Skeletal muscle satellite cell (primary cell): ENCODE measurements at regions not wholly inside any gene's neighbourhood (a gene's known extent, or its start where the extent isn't known, plus 50 kb on each side); places are given as distances from the start of the nearest gene placed in this dataset.
"Not testable (repeated sequence)": the region's sequence is repeated elsewhere in the genome, so short reads cannot be mapped to it uniquely, and the experiment has no call there.

Experiments
- H3K27me3 ChIP-seq: 2 replicates; pipeline ENCODE4 v1.7.0; 2013; ENCODE audit warnings: low read length; ENCODE audit not compliant: control insufficient read depth, insufficient read depth
- H3K36me3 ChIP-seq: 2 replicates; pipeline ENCODE4 v1.7.0; 2013; ENCODE audit warnings: mild to moderate bottlenecking, control low read depth, low read length; ENCODE audit not compliant: insufficient read depth
- H3K4me1 ChIP-seq: 2 replicates; pipeline ENCODE4 v1.7.0; 2013; ENCODE audit warnings: low read length; ENCODE audit not compliant: control insufficient read depth, insufficient read depth
- H3K4me2 ChIP-seq: 2 replicates; pipeline ENCODE4 v1.7.0; 2013; ENCODE audit warnings: mild to moderate bottlenecking, low read length
- H3K4me3 ChIP-seq: 2 replicates; pipeline ENCODE4 v1.7.0; 2013; ENCODE audit warnings: low read length
- H3K9ac ChIP-seq: 2 replicates; pipeline ENCODE4 v1.7.0; 2013; ENCODE audit warnings: mild to moderate bottlenecking, low read depth, low read length, moderate library complexity
- H3K9me3 ChIP-seq: replicated peaks from 2 replicates; pipeline ENCODE4 v1.7.0; 2013; ENCODE audit warnings: mild to moderate bottlenecking, control low read depth, low read length

DNA sequence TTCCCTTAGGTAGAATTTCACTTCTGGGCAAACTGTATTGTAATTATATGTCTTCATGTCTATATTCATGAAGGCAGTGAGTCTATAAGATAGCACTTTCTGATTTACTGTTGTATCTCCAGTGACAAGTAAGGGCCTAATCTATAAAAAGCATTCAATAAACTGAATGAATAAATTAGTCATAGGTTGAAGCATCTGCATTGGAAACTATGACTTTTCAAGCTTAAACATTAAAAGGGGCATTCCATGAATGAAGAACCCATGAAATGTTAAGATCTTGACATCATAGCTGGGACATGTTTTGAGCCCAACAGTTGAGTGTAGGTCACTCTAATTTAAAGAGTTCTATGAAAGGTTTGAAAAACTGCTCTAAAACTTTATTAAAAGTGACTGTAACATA, 159.3 kb upstream of the LCORL start:
- no peaks in the 10 kb centered on the region for H3K36me3 ChIP-seq
- H3K4me1 ChIP-seq = no peaks in the 10 kb centered on the region
- H3K9me3 ChIP-seq = no peaks in the 10 kb centered on the region

DNA sequence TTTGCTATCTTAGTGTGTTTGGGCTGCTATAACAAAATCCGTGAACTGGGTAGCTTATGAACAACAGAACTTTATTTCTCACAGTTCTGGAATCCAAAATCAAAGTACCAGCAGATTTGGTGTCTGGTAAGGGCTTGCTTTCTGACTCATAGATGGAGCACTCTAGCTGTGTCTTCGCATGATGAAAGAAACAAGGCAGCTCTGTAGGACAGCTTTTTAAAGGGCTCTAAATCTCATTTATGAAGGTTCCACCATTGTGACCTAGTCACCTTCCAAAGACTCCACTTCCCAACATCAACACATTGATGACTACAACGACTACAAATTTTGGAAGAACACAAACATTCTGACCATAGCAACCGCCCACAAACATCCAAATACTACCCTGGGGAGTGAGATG, 158.6 kb upstream of the LCORL start:
- no peaks in the 10 kb centered on the region for H3K27me3 ChIP-seq
- H3K9ac ChIP-seq = no peak overlapping the region
- no peak overlapping the region for H3K4me2 ChIP-seq
- no peak overlapping the region for H3K4me3 ChIP-seq
- H3K4me1 ChIP-seq = no peaks in the 10 kb centered on the region
- no peaks in the 10 kb centered on the region for H3K36me3 ChIP-seq
- no peaks in the 10 kb centered on the region for H3K9me3 ChIP-seq

More for the DNA sequence above, 159.3 kb upstream of the LCORL start:
- Histone ChIP-seq H3K4me2 (no peak overlapping the region), H3K4me3 (no peak overlapping the region), H3K27me3 (no peaks in the 10 kb centered on the region), H3K9ac (no peak overlapping the region)

DNA sequence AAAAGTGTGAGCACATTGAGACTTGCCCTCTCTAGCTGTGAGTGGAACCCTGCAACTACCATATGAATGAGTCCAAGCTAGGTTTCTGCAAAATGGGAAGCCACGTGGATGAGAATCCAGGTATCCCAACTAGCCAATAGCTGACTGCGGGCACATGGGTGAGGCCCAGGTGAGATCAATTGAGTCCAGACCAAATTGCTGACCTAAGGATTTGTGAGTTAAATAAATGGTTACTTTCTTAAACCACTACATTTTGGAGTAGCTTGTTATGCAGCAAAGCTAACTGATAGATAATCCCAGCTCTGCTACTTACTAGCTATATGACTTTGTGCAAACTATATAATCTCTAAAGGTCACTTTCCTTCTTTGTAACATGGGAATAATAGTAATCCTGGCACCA, 150.3 kb upstream of the LCORL start:
- Histone ChIP-seq H3K4me1 (no peaks in the 10 kb centered on the region), H3K27me3 (no peaks in the 10 kb centered on the region), H3K9me3 (no peaks in the 10 kb centered on the region), H3K36me3 (no peaks in the 10 kb centered on the region), H3K4me2 (no peak overlapping the region), H3K9ac (no peak overlapping the region), H3K4me3 (no peak overlapping the region)

DNA sequence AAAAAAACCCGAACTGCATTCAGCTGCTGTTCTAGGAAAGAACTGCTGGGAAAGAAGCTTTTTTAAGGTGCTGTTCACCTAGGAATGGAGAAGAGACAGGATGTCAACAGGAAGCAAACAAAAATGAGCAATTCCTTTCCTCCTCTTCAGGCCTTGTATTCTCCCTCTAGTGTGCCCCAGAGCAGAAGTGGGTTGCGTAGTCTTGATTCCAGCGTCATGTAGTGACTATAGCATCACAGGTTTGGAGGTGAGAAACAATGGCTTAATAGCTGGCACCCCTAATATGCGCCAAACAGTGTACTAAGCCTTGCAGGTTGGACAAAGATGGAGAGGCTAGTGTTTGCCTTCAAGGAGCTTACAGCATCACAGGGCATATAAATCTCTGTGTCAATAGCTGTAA, 146.3 kb upstream of the LCORL start:
- Histone ChIP-seq H3K4me3 (no peak overlapping the region), H3K9ac (no peak overlapping the region), H3K36me3 (no peaks in the 10 kb centered on the region), H3K9me3 (no peaks in the 10 kb centered on the region), H3K4me1 (no peaks in the 10 kb centered on the region), H3K4me2 (no peak overlapping the region), H3K27me3 (no peaks in the 10 kb centered on the region)

DNA sequence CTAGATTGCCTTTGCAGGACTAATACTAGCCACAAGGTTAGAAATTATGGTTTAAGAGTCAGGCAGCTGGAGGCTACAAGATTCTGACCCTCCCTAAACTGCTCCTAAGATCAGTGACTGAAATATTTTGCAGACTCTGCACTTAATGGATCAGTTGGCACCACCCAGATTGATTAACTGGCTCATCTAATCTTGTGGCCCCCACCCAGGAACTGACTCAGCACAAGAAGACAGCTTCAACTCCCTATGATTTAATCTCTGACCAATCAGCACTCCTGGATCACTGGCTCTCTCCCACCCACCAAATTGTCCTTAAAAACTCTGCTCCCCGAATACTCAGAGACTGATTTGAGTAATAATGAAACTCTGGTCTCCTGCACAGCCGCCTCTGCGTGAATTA, 145.4 kb upstream of the LCORL start:
- Histone ChIP-seq H3K4me1 (no peaks in the 10 kb centered on the region), H3K4me3 (no peak overlapping the region), H3K9ac (no peak overlapping the region), H3K36me3 (no peaks in the 10 kb centered on the region), H3K9me3 (no peaks in the 10 kb centered on the region), H3K27me3 (no peaks in the 10 kb centered on the region), H3K4me2 (no peak overlapping the region)

DNA sequence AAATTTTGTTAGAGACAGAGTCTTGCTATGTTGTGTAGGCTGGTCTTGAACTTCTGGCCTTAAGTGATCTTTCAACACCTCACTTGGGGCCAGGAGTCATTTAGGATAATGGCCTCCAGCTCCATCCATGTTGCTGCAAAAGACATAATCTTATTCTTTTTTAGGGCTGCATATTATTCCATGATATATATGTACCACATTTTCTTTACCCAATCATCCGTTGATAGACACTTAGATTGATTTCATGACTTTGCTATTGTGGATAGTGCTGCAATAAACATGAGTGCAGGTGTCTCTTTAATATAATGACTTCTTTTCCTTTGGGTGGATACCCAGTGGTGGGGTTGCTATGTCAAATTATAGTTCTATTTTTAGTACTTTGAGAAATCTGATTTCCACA, 140.9 kb upstream of the LCORL start:
- Histone ChIP-seq H3K4me2 (no peak overlapping the region), H3K27me3 (no peaks in the 10 kb centered on the region), H3K9me3 (no peaks in the 10 kb centered on the region), H3K4me1 (no peaks in the 10 kb centered on the region), H3K36me3 (no peaks in the 10 kb centered on the region), H3K9ac (no peak overlapping the region), H3K4me3 (no peak overlapping the region)

DNA sequence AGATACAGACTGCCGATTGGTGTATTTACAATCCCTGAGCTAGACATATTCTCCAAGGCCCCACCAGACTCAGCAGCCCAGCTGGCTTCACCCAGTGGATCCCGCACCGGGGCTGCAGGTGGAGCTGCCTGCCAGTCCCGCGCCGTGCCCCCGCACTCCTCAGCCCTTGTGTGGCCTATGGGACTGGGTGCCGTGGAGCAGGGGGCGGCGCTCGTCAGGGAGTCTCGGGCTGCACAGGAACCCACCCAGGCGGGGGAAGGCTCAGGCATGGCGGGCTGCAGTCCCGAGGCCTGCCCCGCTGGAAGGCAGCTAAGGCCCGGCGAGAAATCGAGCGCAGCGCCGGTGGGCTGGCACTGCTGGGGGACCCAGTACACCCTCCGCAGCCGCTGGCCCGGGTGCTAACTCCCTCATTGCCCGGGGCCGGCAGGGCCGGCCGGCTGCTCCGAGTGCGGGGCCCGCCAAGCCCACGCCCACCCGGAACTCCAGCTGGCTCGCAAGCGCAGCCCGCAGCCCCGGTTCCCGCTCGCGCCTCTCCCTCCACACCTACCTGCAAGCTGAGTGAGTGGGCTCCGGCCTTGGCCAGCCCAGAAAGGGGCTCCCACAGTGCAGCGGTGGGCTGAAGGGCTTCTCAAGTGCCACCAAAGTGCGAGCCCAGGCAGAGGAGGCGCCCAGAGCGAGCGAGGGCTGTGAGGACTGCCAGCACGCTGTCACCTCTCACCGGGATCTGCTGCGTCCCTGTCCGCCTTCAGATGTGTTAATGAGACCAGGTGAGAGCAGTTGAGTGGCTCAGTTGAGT, 137.8 kb upstream of the LCORL start:
- H3K4me2 ChIP-seq, H3K9ac ChIP-seq, H3K9me3 ChIP-seq, H3K27me3 ChIP-seq, H3K36me3 ChIP-seq, H3K4me3 ChIP-seq, H3K4me1 ChIP-seq: not testable (repeated sequence)

DNA sequence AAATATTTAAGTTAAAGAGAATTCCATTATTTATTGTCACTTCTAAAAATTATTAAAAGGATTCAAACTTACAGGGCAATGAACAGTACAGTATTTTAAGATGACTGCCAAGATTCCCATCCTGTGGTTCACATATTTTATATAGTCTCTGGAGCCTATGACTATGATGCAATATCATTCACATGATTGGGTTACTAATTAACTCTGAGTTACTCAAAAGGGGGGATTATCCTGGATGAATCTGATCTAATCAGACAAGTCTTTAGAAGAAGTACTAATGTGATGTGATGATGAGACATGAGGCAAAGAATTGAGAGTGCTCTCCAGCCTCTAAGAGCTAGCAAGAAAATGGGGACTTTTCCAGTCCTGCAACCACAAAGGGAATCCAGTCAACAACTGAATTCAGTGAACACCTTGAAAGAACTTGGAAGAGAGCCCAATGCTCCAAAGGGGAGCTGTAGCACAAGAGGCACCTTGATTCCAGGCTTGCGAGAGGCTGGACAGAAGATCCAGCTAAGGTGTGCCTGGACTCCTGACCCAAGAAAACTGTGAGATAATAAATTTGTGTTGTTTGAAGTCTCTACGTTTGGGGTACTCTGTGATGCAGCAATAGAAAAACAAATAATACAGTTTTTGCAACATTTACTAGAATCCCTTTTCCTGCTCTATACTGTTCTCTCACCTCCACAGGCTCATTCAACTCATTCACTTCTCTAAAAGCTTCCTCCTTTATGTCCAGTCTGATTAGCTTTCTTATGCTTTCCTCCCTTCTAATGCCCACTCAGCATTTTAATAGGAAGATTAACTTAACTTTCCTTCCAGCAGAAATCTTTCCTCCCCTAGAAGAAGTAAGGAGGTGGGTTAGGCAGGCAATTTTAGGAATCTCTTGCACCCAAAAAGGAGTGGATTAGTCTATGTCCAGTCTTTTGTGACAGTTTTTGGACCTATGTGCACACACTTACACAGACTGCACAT, 133.8 kb upstream of the LCORL start:
- Histone ChIP-seq H3K9me3 (no peaks in the 10 kb centered on the region), H3K27me3 (no peaks in the 10 kb centered on the region), H3K4me2 (no peak overlapping the region), H3K4me1 (no peaks in the 10 kb centered on the region), H3K9ac (no peak overlapping the region), H3K4me3 (no peak overlapping the region), H3K36me3 (no peaks in the 10 kb centered on the region)

DNA sequence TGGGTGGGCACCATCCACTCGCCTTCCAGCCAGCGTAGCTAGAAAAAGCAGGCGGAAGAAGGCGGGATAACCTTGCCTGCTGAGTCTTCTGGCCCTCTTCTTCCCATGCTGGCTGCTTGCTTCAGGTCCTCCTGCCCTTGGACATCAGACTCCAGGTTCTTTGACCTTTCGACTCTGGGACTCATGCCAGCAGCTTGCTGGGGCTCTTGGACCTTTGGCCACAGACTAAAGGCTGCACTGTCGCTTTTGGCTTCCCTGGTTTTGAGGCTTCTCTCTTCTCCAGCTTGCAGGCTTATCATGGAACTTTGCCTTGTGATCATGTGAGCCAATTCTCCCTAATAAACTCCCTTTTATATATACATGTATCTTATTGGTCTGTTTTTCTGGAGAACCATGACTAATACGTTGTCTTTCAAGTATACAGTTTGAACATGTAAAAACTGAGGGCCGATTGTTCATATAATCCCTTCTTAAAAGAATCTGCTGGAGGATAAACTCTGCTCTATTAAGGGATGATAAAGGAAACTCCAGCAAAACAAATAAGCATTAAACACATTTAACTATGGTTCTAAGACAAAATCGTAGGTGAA, 116.6 kb upstream of the LCORL start:
- Histone ChIP-seq H3K9ac (no peak overlapping the region), H3K4me1 (no peaks in the 10 kb centered on the region), H3K36me3 (no peaks in the 10 kb centered on the region), H3K9me3 (no peaks in the 10 kb centered on the region), H3K27me3 (no peaks in the 10 kb centered on the region), H3K4me3 (no peak overlapping the region), H3K4me2 (no peak overlapping the region)

DNA sequence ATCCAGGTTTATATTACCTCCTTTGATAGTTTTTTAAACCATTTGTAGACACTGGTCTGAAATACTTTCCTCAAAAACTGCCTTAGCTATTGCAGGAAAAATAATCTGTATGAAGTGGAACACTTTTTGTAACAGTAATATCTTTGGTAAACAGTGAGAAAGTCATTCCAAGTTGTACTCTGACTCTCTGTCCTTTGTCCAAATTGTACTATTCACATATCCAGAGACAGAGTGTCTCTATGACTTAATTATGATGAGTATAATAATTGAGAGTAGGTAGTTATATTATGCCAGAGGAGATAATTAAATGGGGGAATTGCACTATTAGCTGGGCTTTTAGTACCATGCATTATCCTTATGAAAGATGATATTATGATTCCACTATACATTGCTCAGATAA, 112.6 kb upstream of the LCORL start:
- Histone ChIP-seq H3K4me3 (no peak overlapping the region), H3K9me3 (no peaks in the 10 kb centered on the region), H3K4me1 (no peaks in the 10 kb centered on the region), H3K36me3 (no peaks in the 10 kb centered on the region), H3K4me2 (no peak overlapping the region), H3K27me3 (no peaks in the 10 kb centered on the region), H3K9ac (no peak overlapping the region)

DNA sequence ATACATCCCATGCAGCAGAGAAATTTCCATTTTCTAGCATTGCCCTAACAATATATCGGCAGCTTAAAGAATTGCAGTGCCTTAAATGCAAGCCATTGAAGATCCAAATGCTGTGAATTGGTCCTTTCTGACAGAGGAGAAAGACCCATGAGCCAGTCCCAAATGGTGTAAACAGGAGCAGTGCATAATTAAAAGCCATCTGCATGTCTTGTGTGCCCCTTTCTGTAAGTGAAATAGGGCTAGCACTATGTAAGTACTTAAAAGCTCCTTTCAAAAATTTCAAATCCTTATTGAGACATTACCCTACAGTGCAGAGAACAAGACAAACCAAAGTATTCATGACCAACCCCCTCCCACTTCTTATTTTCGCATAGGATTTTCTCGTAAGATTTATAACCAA, 108.7 kb upstream of the LCORL start:
- Histone ChIP-seq H3K9ac (no peak overlapping the region), H3K4me1 (no peaks in the 10 kb centered on the region), H3K4me2 (no peak overlapping the region), H3K27me3 (no peaks in the 10 kb centered on the region), H3K4me3 (no peak overlapping the region), H3K36me3 (no peaks in the 10 kb centered on the region), H3K9me3 (no peaks in the 10 kb centered on the region)
